Naive thymus-derived CD4-positive, alpha-beta T cell (primary cell): ENCODE measurements at regions not wholly inside any gene's neighbourhood (a gene's known extent, or its start where the extent isn't known, plus 50 kb on each side); places are given as distances from the start of the nearest gene placed in this dataset.

Experiments
- ATAC-seq: fragments of 150-1000 bp; cut with Tn5 transposase; 2 replicates; pipeline ENCODE4 v1.10.0; 2021; ENCODE audit warnings: mild to moderate bottlenecking, moderate library complexity
- CTCF ChIA-PET: fragments of 350-600 bp; sonication (Branson Sonifier 250); formaldehyde crosslinking; loops from one replicate; lab custom pipeline; 2021; ENCODE audit warnings: antibody characterized with exemption; lab: Charles Lee
- POLR2A ChIA-PET: fragments of 350-600 bp; sonication (Branson Sonifier 250); formaldehyde crosslinking; loops from one replicate; lab custom pipeline; 2021; ENCODE audit warnings: antibody characterized with exemption, inconsistent platforms; lab: Charles Lee
- DNase-seq, 9 donors: peaks; one replicate each; pipeline versions ENCODE4 v3.0.0 to v3.0.0-alpha.2; 2020 to 2022; ENCODE audit warnings: mixed read lengths in 1 of 9
- H3K27ac ChIP-seq: one replicate; pipeline ENCODE4 v1.7.0; 2013; ENCODE audit warnings: mild to moderate bottlenecking, low read depth, low read length, moderate library complexity
- H3K27me3 ChIP-seq, 2 donors: one replicate each; pipeline ENCODE4 v1.7.0; 2013; ENCODE audit warnings: low read length in 2 of 2, mild to moderate bottlenecking in 2 of 2, moderate library complexity in 2 of 2; ENCODE audit not compliant: control insufficient read depth in 2 of 2, insufficient read depth in 2 of 2
- H3K36me3 ChIP-seq, 3 experiments: 1 replicate in 2 of 3; 2 replicates in 1 of 3; pipeline ENCODE4 v1.7.0; 2013; ENCODE audit warnings: low read length in 3 of 3, mild to moderate bottlenecking in 3 of 3, moderate library complexity in 1 of 3; ENCODE audit not compliant: insufficient read depth in 3 of 3, control insufficient read depth in 2 of 3
- H3K4me1 ChIP-seq, 2 donors: one replicate each; pipeline ENCODE4 v1.7.0; 2013; ENCODE audit warnings: low read length in 2 of 2, mild to moderate bottlenecking in 2 of 2, moderate library complexity in 1 of 2; ENCODE audit not compliant: control insufficient read depth in 2 of 2, insufficient read depth in 2 of 2
- H3K4me3 ChIP-seq: 2 replicates; pipeline ENCODE4 v1.7.0; 2013; ENCODE audit warnings: mild to moderate bottlenecking, low read length
- H3K9me3 ChIP-seq, 3 experiments: 1 replicate in 2 of 3; 2 replicates in 1 of 3; pipeline ENCODE4 v1.7.0; 2013; ENCODE audit warnings: low read length in 3 of 3; ENCODE audit not compliant: control insufficient read depth in 2 of 3
- H3K27ac Mint-ChIP-seq, 9 donors: one replicate each; pipeline ENCODE4 v1.8.0; 2020 to 2022; ENCODE audit warnings: mixed read lengths in 9 of 9, mild to moderate bottlenecking in 8 of 9, moderate library complexity in 5 of 9, inconsistent platforms in 2 of 9
- H3K27me3 Mint-ChIP-seq, 5 donors: one replicate each; pipeline ENCODE4 v1.8.0; 2021 to 2022; ENCODE audit warnings: mixed read lengths in 5 of 5, mild to moderate bottlenecking in 1 of 5
- H3K36me3 Mint-ChIP-seq, 5 donors: one replicate each; pipeline ENCODE4 v1.8.0; 2020 to 2022; ENCODE audit warnings: mixed read lengths in 5 of 5, mild to moderate bottlenecking in 3 of 5, inconsistent platforms in 1 of 5
- H3K4me1 Mint-ChIP-seq, 7 donors: one replicate each; pipeline ENCODE4 v1.8.0; 2020 to 2022; ENCODE audit warnings: mixed read lengths in 7 of 7, mild to moderate bottlenecking in 3 of 7, inconsistent platforms in 1 of 7
- H3K4me3 Mint-ChIP-seq, 10 donors: one replicate each; pipeline ENCODE4 v1.8.0; 2020 to 2022; ENCODE audit warnings: mild to moderate bottlenecking in 10 of 10, mixed read lengths in 10 of 10, moderate library complexity in 6 of 10, inconsistent platforms in 2 of 10
- H3K9me3 Mint-ChIP-seq, 11 donors: one replicate each; pipeline ENCODE4 v1.8.0; 2020 to 2022; ENCODE audit warnings: mixed read lengths in 11 of 11, mild to moderate bottlenecking in 4 of 11, inconsistent platforms in 1 of 11, moderate library complexity in 1 of 11
- intact Hi-C, 2 donors: fragments of 100-400 bp; cut with micrococcal nuclease; formaldehyde crosslinking; loops; one replicate each; pipeline ENCODE4 v1.15.1; 2023

GRCh38 chr7:25754751-25755150 is 397.2 kb upstream of the NFE2L3 start:
- H3K4me3 Mint-ChIP-seq = no peak overlapping the region
- DNase-seq (no peak), ATAC-seq (no peak)
- H3K9me3 Mint-ChIP-seq = no peaks in the 10 kb centered on the region
- peaks cover 4 to 25% (median 6%) of the 10 kb centered on the region in 5 donors for H3K27me3 Mint-ChIP-seq
- Histone ChIP-seq H3K4me3 (no peak overlapping the region), H3K4me1 (no peaks in the 10 kb centered on the region), H3K27me3 (peaks cover 0 to 3% of the 10 kb centered on the region in 2 donors), H3K9me3 (no peaks in the 10 kb centered on the region), H3K36me3 (no peaks in the 10 kb centered on the region), H3K27ac (no peak overlapping the region)
- POLR2A ChIA-PET = no interaction called here
- intact Hi-C loops = no loop called here
- no peaks in the 10 kb centered on the region for H3K36me3 Mint-ChIP-seq
- no peak overlapping the region for H3K27ac Mint-ChIP-seq
- no peaks in the 10 kb centered on the region for H3K4me1 Mint-ChIP-seq
- CTCF ChIA-PET = no interaction called here

GRCh38 chr7:25756601-25757000 is 395.4 kb upstream of the NFE2L3 start:
- Mint-ChIP-seq H3K36me3 (no peaks in the 10 kb centered on the region), H3K4me3 (no peak overlapping the region), H3K4me1 (no peaks in the 10 kb centered on the region), H3K27me3 (peaks cover 4 to 31% (median 7%) of the 10 kb centered on the region in 5 donors), H3K9me3 (peaks cover 0 to 1% (median 0%) of the 10 kb centered on the region in 11 donors), H3K27ac (no peak overlapping the region)
- H3K27me3 ChIP-seq = peaks cover 0 to 3% of the 10 kb centered on the region in 2 donors
- no peak overlapping the region for H3K27ac ChIP-seq
- no peaks in the 10 kb centered on the region for H3K9me3 ChIP-seq
- no peak for ATAC-seq
- no peak for DNase-seq
- H3K4me3 ChIP-seq = no peak overlapping the region
- no peaks in the 10 kb centered on the region for H3K36me3 ChIP-seq
- intact Hi-C loops = no loop called here
- H3K4me1 ChIP-seq = no peaks in the 10 kb centered on the region
- POLR2A ChIA-PET = no interaction called here
- CTCF ChIA-PET = no interaction called here

GRCh38 chr7:25758559-25758958 is 393.4 kb upstream of the NFE2L3 start:
- H3K4me1 Mint-ChIP-seq = no peaks in the 10 kb centered on the region
- no peak for DNase-seq

GRCh38 chr7:25759286-25759685 is 392.7 kb upstream of the NFE2L3 start:
- CTCF ChIA-PET = no interaction called here
- no peaks in the 10 kb centered on the region for H3K4me1 ChIP-seq
- no peak overlapping the region for H3K4me3 Mint-ChIP-seq
- H3K36me3 Mint-ChIP-seq = no peaks in the 10 kb centered on the region
- no peak for DNase-seq
- intact Hi-C loops = no loop called here
- H3K9me3 Mint-ChIP-seq = peaks cover 0 to 1% (median 0%) of the 10 kb centered on the region in 11 donors
- no peak overlapping the region for H3K27ac Mint-ChIP-seq
- no peak overlapping the region for H3K4me3 ChIP-seq
- H3K36me3 ChIP-seq = no peaks in the 10 kb centered on the region
- peaks cover 0 to 3% of the 10 kb centered on the region in 2 donors for H3K27me3 ChIP-seq
- H3K9me3 ChIP-seq = no peaks in the 10 kb centered on the region
- POLR2A ChIA-PET = no interaction called here
- ATAC-seq = no peak
- peaks cover 4 to 35% (median 13%) of the 10 kb centered on the region in 5 donors for H3K27me3 Mint-ChIP-seq
- no peaks in the 10 kb centered on the region for H3K4me1 Mint-ChIP-seq
- no peak overlapping the region for H3K27ac ChIP-seq

More at GRCh38 chr7:25758559-25758958, 393.4 kb upstream of the NFE2L3 start:
- no peak for ATAC-seq
- POLR2A ChIA-PET = no interaction called here
- peaks cover 0 to 3% of the 10 kb centered on the region in 2 donors for H3K27me3 ChIP-seq
- H3K4me3 Mint-ChIP-seq = no peak overlapping the region
- no peaks in the 10 kb centered on the region for H3K9me3 ChIP-seq
- H3K36me3 ChIP-seq = no peaks in the 10 kb centered on the region
- peaks cover 0 to 1% (median 0%) of the 10 kb centered on the region in 11 donors for H3K9me3 Mint-ChIP-seq
- no peak overlapping the region for H3K27ac ChIP-seq
- H3K27me3 Mint-ChIP-seq = peaks cover 4 to 37% (median 11%) of the 10 kb centered on the region in 5 donors
- H3K36me3 Mint-ChIP-seq = no peaks in the 10 kb centered on the region
- no peak overlapping the region for H3K27ac Mint-ChIP-seq
- no peak overlapping the region for H3K4me3 ChIP-seq
- intact Hi-C loops = no loop called here
- H3K4me1 ChIP-seq = no peaks in the 10 kb centered on the region
- CTCF ChIA-PET = no interaction called here

GRCh38 chr7:25759748-25760147 is 392.2 kb upstream of the NFE2L3 start:
- Histone ChIP-seq H3K9me3 (no peaks in the 10 kb centered on the region), H3K4me1 (no peaks in the 10 kb centered on the region), H3K27me3 (peaks cover 0 to 3% of the 10 kb centered on the region in 2 donors), H3K4me3 (no peak overlapping the region), H3K27ac (no peak overlapping the region), H3K36me3 (no peaks in the 10 kb centered on the region)
- Mint-ChIP-seq H3K9me3 (peaks cover 0 to 1% (median 0%) of the 10 kb centered on the region in 11 donors), H3K4me3 (no peak overlapping the region), H3K4me1 (no peaks in the 10 kb centered on the region), H3K27me3 (peaks cover 8 to 33% (median 11%) of the 10 kb centered on the region in 5 donors), H3K27ac (no peak overlapping the region), H3K36me3 (no peaks in the 10 kb centered on the region)
- ATAC-seq (no peak), DNase-seq (no peak)
- ChIA-PET CTCF (no interaction called here), POLR2A (no interaction called here)
- intact Hi-C loops = no loop called here

- Histone ChIP-seq H3K4me3 (no peak overlapping the region), H3K4me1 (no peaks in the 10 kb centered on the region), H3K27ac (no peak overlapping the region), H3K36me3 (no peaks in the 10 kb centered on the region), H3K27me3 (no peaks in the 10 kb centered on the region), H3K9me3 (no peaks in the 10 kb centered on the region)
- Mint-ChIP-seq H3K4me3 (no peak overlapping the region), H3K4me1 (no peaks in the 10 kb centered on the region), H3K36me3 (no peaks in the 10 kb centered on the region), H3K27ac (no peak overlapping the region), H3K27me3 (peaks cover 3 to 26% (median 13%) of the 10 kb centered on the region in 5 donors), H3K9me3 (peaks cover 0 to 1% (median 0%) of the 10 kb centered on the region in 11 donors)
- intact Hi-C loops = no loop called here
- DNase-seq = no peak
- POLR2A ChIA-PET = no interaction called here
- CTCF ChIA-PET = no interaction called here
- no peak for ATAC-seq
Observed at GRCh38 chr7:25762511-25763462, 389.2 kb upstream of the NFE2L3 start.

GRCh38 chr7:25763463-25763860 is 388.5 kb upstream of the NFE2L3 start:
- peaks cover 4 to 26% (median 16%) of the 10 kb centered on the region in 5 donors for H3K27me3 Mint-ChIP-seq
- peaks cover 0 to 1% (median 0%) of the 10 kb centered on the region in 11 donors for H3K9me3 Mint-ChIP-seq
- ATAC-seq = no peak

More at GRCh38 chr7:25763463-25763860, 388.5 kb upstream of the NFE2L3 start:
- H3K4me3 ChIP-seq = no peak overlapping the region
- no peaks in the 10 kb centered on the region for H3K4me1 ChIP-seq
- no peaks in the 10 kb centered on the region for H3K36me3 Mint-ChIP-seq
- H3K4me1 Mint-ChIP-seq = no peaks in the 10 kb centered on the region
- DNase-seq = no peak
- no peaks in the 10 kb centered on the region for H3K36me3 ChIP-seq
- intact Hi-C loops = no loop called here
- no peak overlapping the region for H3K4me3 Mint-ChIP-seq
- no peak overlapping the region for H3K27ac Mint-ChIP-seq
- ChIA-PET POLR2A (no interaction called here), CTCF (no interaction called here)
- no peak overlapping the region for H3K27ac ChIP-seq
- H3K9me3 ChIP-seq = no peaks in the 10 kb centered on the region
- H3K27me3 ChIP-seq = no peaks in the 10 kb centered on the region
